Daoy (cell line): ENCODE measurements at regions not wholly inside any gene's neighbourhood (a gene's known extent, or its start where the extent isn't known, plus 50 kb on each side); places are given as distances from the start of the nearest gene placed in this dataset.

Experiments
- DNase-seq: peaks from one replicate; pipeline ENCODE4 v3.0.0-alpha.2; 2015; ENCODE audit warnings: low read depth

DNA sequence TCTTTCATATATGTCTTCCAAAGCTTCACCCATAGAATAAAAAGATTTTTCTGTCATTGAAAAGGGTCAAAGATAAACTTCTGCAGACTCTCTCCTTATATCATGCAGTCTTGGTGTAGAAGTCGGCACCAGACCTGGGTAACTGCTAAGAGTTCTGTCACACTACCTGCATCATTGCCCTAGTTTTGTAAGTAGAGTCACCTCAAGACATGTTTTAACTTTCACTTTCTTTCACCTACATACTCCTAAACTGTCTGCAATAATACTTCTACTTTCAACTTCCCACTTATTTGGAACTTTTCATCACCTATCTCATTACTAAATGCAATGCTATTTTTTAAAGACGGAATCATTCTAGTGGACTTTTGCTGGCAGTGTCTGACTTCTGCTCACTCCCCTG is 475.6 kb upstream of the VRK2 start:
- DNase-seq = no peak

GRCh38 chr2:57575700-57576268 is 470.8 kb upstream of the VRK2 start:
- DNase-seq = no peak

- DNase-seq = no peak
Measured at GRCh38 chr2:57576983-57577382, 469.6 kb upstream of the VRK2 start.

- no peak for DNase-seq
Measured at GRCh38 chr2:57597940-57598339, 448.7 kb upstream of the VRK2 start.

GRCh38 chr2:57598551-57598950 is 448.1 kb upstream of the VRK2 start:
- no peak for DNase-seq

DNA sequence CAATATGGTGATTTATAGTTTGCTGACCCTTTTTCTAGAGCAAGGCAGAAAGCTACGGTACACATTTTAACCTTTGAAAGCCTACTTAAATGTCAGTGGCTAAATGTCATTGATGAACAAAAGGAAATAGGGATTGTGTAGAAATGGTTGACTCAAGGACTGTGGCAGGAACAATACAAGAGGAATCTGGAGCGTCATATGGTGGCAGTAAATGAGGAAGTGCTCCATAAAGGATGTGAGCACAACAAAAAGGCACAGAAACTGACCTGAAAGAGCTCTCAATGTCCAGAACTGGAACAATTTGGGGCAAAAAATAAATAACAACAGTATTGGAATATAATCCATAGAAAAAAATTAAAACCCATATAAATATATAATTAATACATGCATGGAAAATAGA is 443.9 kb upstream of the VRK2 start:
- no peak for DNase-seq

GRCh38 chr2:57614988-57615387 is 431.6 kb upstream of the VRK2 start:
- DNase-seq = no peak

- no peak for DNase-seq
Measured at GRCh38 chr2:57615855-57616556, 430.6 kb upstream of the VRK2 start.

- DNase-seq = no peak
Measured at GRCh38 chr2:57617318-57617717, 429.3 kb upstream of the VRK2 start.

GRCh38 chr2:57621122-57621663 is 425.4 kb upstream of the VRK2 start:
- DNase-seq = no peak

- no peak for DNase-seq
Measured at GRCh38 chr2:57622009-57622408, 424.6 kb upstream of the VRK2 start.

GRCh38 chr2:57656198-57656597 is 390.4 kb upstream of the VRK2 start:
- no peak for DNase-seq

GRCh38 chr2:57669570-57669969 is 377.0 kb upstream of the VRK2 start:
- DNase-seq = no peak

DNA sequence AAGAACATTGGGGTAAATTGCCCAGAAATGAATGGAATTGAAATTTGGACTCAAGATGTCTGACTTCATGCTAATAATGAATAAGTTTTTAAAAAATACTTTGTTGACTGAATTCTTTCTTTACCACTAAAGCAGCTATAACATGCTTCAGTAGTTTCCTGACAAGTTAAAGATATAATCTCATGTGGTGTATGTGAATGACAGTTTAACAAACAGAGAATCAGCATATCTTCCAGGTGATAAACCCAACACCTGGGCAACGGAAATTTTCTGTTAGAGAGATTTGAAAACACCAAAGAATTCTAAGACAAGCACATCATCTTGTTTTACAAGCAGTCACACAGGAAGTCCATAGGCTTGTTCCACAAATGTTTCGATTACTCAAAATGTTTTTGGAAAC is 372.6 kb upstream of the VRK2 start:
- DNase-seq = no peak

GRCh38 chr2:57674743-57675142 is 371.9 kb upstream of the VRK2 start:
- DNase-seq = no peak

- DNase-seq = no peak
Measured at GRCh38 chr2:57677296-57677695, 369.3 kb upstream of the VRK2 start.

DNA sequence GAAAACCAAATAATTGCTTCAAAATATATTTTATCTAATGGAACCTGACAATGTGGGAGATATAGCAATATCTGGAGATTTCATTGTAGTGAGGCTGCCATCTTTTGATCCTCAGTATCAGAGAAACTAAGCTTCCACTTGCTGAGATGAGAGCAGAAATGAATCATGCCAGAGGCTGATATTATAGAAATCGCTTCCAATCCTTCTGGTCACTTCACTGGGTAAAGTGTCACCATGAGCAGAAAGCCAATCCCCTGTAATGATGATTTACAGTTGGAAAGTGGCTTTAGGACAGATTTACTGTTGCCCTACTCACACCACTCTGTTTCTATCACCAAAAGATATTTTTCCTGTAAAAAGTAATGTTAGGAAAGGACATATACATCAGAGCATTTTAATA is 365.0 kb upstream of the VRK2 start:
- no peak for DNase-seq

DNA sequence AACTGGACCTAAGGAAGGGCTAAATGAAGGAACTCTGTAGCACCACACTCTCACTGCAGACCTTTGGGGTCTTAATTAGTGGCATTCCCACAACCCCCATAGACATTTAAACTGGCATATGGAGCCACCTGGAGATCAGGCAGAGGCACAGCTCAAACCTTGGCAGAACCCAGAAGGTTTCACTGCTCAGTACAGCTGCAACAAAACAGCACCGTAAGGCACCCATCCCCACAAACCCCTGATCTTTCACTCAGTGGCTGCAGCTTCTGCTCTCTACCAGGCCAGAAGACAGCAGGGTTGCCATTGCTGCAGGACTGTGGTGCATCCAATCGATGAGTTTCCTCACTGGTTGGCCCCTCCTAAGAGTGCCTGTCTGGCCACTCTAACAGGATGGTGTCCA is 361.6 kb upstream of the VRK2 start:
- DNase-seq = no peak

GRCh38 chr2:57692395-57692794 is 354.2 kb upstream of the VRK2 start:
- DNase-seq = no peak

- DNase-seq = no peak
Measured at GRCh38 chr2:57693177-57693576, 353.4 kb upstream of the VRK2 start.

- no peak for DNase-seq
Measured at GRCh38 chr2:57693965-57694364, 352.6 kb upstream of the VRK2 start.

DNA sequence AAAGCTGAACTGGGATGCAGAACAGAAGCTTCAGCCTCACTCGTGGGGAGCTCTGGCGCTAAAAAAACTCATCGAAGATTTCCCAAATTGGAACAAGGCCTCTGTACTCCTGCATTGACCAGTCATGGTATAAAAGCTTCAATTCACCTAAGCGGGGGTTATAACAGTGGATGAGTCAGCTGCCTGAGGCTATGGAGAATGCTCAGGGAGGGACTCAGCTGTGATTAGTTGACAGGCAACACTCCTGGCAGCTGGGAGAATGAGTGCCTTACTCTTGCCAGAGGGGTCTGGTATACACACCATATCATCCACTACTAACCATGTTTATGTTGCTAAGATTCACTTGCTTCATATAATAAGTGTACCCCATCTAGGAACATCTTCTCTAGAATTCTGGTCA is 350.6 kb upstream of the VRK2 start:
- peak; percentile 90 for DNase-seq

- no peak for DNase-seq
Measured at GRCh38 chr2:57698392-57698791, 348.2 kb upstream of the VRK2 start.

DNA sequence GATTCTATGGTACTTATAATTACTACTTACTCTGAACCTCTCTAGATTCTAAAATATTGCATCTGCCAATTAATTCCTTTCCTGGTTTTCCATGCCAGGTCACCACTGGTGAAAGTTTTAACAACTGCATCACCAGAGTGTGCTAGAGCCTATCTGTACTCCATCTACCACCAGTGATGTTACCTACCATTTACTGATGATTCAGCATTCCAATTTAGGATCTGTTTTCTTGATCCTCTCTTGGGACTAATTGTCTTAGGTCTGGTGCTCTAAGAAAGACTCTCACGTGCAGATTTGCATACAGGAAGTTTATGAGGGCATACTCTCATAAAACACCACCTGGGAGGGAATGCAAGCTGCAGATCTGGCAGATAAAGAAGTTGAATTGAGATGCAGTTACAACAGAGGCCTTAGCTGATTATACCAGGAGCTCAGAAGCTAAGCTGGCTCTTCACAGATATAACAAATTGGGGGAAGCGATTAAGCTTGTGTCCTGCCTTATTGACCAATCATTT is 347.6 kb upstream of the VRK2 start:
- no peak for DNase-seq
